Urinary bladder (tissue), 3 donors: ENCODE measurements at regions not wholly inside any gene's neighbourhood (a gene's known extent, or its start where the extent isn't known, plus 50 kb on each side); places are given as distances from the start of the nearest gene placed in this dataset.

ENCODE experiments used
- DNase-seq: peaks from one replicate; pipeline ENCODE4 v3.0.0-alpha.2; 2015; ENCODE audit errors: extremely low spot score
- H3K27ac ChIP-seq: one replicate; pipeline ENCODE4 v1.5.1; 2013; ENCODE audit warnings: low read depth, mild to moderate bottlenecking, moderate library complexity
- H3K36me3 ChIP-seq: one replicate; pipeline ENCODE4 v1.6.1; 2013; ENCODE audit warnings: mild to moderate bottlenecking, moderate library complexity; ENCODE audit not compliant: insufficient read depth
- H3K4me1 ChIP-seq: one replicate; pipeline ENCODE4 v1.6.1; 2013; ENCODE audit warnings: mild to moderate bottlenecking, moderate library complexity; ENCODE audit not compliant: insufficient read depth
- H3K4me3 ChIP-seq: one replicate; pipeline ENCODE4 v1.5.1; 2013; ENCODE audit warnings: low read depth, low read length
- WGBS: extraction: QIAGEN DNeasy Blood & Tissue Kit; methylation state at CpG from one replicate; pipeline ENCODE4 v1.1.7; 2013; 5-methylcytosine and 5-hydroxymethylcytosine counted together
- donor health status: healthy with polysubstance abuse.
- donor health status: healthy.

DNA sequence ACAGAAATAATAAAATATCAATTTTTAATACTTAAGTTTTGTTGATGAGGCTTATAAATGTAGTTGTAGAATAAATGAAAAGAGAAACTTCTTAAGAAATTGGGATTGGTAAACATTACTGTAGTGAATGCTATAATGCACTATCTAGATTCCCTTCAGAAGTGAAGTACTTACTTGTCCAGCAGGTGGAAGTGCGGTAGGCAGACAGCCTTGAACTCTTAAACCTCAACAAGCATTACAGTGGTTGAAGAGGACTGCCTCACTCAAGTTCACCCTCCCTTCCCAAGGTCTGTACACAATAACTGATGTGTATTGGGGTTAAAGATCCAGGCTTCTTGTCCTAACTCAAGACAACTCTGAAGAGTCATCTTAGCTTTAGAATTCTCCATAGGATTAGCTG is 931.0 kb upstream of the LRRTM1 start:
- Histone ChIP-seq H3K36me3 (no peaks in the 10 kb centered on the region), H3K4me3 (no peak overlapping the region), H3K4me1 (no peaks in the 10 kb centered on the region), H3K27ac (no peak overlapping the region)
- 90% methylated on average over 1 of the region's 1 CpG for WGBS
- DNase-seq: no peak

DNA sequence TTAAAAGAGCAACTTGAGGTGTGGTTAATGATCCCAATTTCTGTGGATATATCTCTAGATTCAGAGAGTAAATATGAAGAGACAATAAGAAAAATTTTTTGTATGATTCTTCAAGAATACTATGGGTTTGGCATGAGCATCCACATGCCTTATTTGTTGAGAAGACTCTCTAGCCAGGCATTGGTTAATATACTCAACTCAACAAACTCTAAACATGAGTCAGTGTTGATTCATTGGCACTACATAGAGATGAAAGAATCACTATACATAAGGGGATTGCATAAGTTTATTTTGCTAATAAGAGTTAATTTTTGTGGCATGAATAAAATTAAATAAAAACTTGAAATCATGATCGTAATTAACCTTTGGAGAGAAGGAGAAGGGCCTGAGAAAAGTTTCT is 930.2 kb upstream of the LRRTM1 start:
- H3K36me3 ChIP-seq: no peaks in the 10 kb centered on the region
- H3K27ac ChIP-seq: no peak overlapping the region
- H3K4me1 ChIP-seq: no peaks in the 10 kb centered on the region
- WGBS: 76% methylated on average over 1 of the region's 1 CpG
- no peak for DNase-seq
- no peak overlapping the region for H3K4me3 ChIP-seq

DNA sequence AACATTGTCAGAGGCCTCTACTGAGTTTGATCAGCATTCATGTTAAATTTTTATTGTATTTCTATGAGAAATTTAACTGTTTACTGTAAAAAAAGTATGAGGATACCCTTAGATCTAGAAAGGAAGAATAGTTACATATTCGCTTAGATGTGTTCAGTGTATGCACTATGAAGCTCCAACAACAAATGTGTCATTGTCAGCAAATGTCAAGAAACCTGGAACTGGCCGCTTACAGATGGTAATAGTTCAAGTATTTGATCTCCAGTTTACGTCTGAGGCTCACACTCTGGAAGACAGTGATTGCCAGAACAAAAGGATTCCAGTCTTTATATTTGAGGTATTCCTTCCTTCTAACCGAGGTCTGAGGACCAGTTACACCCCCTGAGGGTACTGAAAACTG is 921.2 kb upstream of the LRRTM1 start:
- WGBS: 65% methylated on average over 4 of the region's 4 CpGs
- Histone ChIP-seq H3K4me3 (no peak overlapping the region), H3K4me1 (no peaks in the 10 kb centered on the region), H3K27ac (no peak overlapping the region), H3K36me3 (no peaks in the 10 kb centered on the region)
- DNase-seq: no peak

DNA sequence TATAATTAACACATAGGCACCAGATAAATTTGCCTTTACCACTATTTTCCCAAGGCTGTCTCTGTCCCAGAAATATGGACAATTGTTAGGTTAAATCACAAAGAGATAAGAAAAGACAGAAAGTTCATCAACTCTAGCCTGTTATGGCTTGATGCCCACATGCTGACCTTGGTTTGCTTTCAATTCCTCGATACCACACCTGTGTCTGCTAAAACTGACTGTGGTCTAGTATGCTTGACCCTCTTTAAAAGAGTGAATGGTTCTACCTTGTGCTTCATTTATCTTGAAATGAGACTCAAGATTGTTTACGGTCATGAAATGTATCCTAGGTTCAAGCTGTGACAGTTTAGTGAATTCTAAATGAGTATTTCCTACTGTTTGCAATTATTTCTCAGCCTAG is 909.0 kb upstream of the LRRTM1 start:
- Histone ChIP-seq H3K4me1 (no peaks in the 10 kb centered on the region), H3K27ac (no peak overlapping the region), H3K36me3 (no peaks in the 10 kb centered on the region), H3K4me3 (no peak overlapping the region)
- WGBS: 80% methylated on average over 2 of the region's 2 CpGs
- no peak for DNase-seq

DNA sequence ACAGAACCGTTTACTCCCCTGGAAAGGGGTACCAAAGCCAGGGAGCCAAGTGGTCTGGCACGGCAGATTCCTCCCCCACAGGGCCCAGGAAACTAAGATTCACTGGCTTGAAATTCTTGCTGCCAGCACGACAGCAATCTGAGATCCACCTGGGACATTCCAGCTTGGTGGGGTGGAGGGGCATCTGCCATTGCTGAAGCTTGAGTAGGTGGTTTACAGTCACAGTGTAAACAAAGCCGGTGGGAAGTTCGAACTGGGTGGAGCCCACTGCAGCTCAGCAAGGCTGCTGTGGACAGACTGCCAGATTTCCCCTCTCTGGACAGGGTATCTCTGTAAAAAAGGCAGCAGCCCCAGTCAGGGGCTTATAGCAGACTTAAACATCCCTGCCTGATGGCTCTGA is 901.7 kb upstream of the LRRTM1 start:
- H3K36me3 ChIP-seq: no peaks in the 10 kb centered on the region
- no peaks in the 10 kb centered on the region for H3K4me1 ChIP-seq
- no peak for DNase-seq
- H3K4me3 ChIP-seq: no peak overlapping the region
- H3K27ac ChIP-seq: no peak overlapping the region
- WGBS: 50% methylated on average over 5 of the region's 5 CpGs

DNA sequence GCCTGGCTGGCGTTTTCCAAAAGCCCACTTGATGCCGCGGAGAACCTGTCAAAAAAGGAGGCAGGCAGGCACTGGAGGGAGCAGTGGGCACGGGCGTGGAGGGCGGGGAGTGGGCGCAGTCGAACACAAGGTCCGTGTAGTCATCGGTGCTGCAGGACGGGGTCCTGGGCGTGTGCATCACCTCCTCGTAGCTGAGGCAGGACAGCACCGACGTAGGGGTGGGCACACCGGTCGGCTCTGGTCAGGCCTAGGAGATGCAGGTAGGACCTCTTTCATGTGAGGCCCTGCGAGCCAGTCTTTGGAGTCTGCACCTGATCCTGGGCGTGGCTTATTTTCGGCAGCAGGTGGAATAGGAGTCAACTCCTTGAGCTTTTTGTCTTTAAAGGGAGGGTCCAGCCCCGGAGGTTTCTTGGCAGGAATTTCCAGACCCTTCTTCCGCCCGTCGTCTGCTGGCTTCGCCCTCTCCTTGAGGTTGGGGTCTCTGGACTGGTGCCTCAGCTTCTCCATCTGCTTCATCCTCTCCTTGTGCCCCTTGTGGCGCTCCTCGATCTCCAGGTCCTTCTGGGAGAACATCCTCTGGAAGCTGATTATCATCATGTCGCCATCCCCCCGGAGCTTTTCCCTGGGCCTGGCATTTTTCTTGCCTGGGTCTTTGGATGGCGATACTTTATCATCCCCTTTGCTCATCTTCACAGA is 892.5 kb upstream of the LRRTM1 start:
- WGBS: 96% methylated on average over 30 of the region's 30 CpGs

DNA sequence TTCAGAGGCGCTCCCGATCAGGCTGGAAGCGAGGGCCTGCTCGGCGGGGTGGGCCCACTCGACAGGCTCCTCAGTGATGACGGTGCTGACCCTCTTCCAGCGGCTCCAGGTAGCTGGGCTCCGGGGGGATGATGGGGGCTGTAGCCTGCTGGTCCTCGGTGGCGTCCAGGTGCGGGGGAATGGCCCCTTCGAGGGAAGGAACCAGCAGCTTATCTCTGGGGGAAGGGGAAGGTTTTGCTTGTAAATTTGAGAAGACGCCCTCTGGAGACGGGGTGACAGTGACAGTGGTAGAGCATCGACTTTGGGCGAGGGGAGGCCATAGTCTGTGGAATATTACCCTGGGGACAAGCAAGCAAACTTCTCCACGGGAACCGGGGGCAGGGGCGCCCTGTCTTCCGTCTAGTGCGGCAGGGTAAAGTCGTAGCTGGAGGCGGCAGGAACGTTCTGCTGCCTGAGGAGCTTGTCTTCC is 891.9 kb upstream of the LRRTM1 start:
- no peaks in the 10 kb centered on the region for H3K4me1 ChIP-seq
- no peak overlapping the region for H3K27ac ChIP-seq
- DNase-seq: no peak
- H3K36me3 ChIP-seq: no peaks in the 10 kb centered on the region
- no peak overlapping the region for H3K4me3 ChIP-seq
- WGBS: 95% methylated on average over 25 of the region's 25 CpGs

More for the DNA sequence above, 892.5 kb upstream of the LRRTM1 start:
- H3K4me1 ChIP-seq: no peaks in the 10 kb centered on the region
- no peak overlapping the region for H3K4me3 ChIP-seq
- no peaks in the 10 kb centered on the region for H3K36me3 ChIP-seq
- DNase-seq: no peak
- H3K27ac ChIP-seq: no peak overlapping the region

DNA sequence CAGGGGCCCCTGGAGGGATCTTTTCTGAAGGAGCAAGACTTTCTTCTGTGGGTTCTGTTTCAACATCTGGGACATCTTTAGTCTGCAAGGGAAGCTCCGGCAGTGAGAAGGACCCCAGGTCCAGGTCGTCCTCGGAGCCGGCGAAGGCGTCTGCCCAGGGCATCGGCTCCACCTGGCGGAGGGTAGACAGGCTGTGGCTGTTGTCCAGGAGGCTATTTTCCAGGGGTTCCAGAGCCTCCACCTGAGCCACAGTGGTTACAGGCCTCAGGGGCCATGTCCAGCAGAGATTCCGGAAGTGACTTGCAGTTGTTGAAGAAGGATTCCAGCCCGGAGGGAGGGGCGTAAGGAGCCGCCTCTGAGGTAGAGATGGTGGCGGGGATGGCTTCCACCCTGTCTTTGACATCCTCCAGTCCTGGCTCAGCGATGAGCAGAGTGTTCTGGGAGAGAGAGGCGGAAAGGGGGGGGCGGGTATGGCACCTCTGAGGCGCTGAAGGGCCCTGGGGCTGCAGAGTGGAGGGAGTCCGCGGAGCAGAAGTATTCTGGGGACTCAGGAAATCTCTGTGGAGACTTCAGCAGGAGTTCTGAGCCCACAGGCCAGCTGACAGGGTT is 891.3 kb upstream of the LRRTM1 start:
- no peak overlapping the region for H3K27ac ChIP-seq
- no peak for DNase-seq
- WGBS: 97% methylated on average over 19 of the region's 19 CpGs
- no peak overlapping the region for H3K4me3 ChIP-seq
- no peaks in the 10 kb centered on the region for H3K36me3 ChIP-seq
- H3K4me1 ChIP-seq: no peaks in the 10 kb centered on the region

DNA sequence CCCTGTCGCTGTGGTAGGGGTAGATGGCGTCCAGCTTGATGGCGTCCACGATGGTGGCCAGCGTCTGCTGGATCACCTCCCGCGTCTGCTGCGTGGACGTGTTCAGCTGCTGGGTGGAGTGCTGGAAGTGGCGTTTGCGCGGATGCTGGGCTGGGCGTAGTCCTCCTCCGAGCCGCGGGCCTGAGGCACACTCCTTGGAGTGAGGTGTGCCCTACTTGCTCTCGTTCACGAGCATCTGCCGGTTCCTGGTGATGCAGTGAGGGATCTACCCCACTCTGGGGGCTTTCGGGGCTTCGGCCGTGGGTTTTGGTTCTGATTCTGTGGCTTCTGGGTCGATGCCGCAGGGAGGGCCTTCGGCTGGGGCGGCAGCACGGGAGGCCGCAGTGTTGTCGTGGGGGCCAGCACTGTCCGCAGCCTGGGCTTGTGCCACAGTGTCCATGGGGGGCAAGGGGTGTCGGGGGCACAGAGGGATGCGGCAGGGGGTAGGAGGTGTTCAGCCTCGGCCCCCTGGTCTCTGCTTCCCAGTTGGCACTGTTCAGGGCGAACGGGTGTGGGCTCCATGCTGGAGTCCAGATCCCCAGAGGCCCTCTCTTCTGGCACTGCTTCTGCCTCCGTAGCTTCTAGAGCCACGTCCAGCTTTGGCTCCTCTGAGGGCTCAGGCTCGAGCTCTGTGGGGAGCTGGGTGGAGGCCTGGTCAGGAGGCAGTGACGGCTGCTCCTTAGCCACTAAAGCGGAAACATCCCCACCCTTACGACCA is 890.6 kb upstream of the LRRTM1 start:
- no peak overlapping the region for H3K4me3 ChIP-seq
- no peaks in the 10 kb centered on the region for H3K36me3 ChIP-seq
- H3K4me1 ChIP-seq: no peaks in the 10 kb centered on the region
- H3K27ac ChIP-seq: no peak overlapping the region
- WGBS: 91% methylated on average over 41 of the region's 41 CpGs
- DNase-seq: no peak

DNA sequence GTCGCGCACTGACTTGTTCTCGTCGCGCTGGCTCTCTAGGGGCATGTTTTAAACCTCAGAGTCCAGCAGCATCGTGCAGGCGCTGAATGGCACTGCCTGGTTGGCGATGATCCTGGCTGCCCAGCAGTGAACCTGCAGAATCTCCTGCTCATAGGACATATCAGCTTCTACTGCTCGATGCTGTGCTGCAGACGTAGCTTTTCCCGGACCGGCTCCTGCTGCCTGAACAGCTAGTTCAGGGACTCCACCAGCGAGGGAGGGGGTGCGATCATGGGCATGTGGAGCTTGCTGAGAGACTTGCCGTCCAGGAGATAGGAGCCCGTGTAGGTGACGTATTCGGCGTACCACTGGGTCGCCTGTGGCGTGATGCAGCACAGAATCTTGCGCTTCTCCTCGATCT is 890.0 kb upstream of the LRRTM1 start:
- H3K4me3 ChIP-seq: no peak overlapping the region
- no peaks in the 10 kb centered on the region for H3K36me3 ChIP-seq
- WGBS: 97% methylated on average over 23 of the region's 23 CpGs
- DNase-seq: no peak
- no peaks in the 10 kb centered on the region for H3K4me1 ChIP-seq
- no peak overlapping the region for H3K27ac ChIP-seq

DNA sequence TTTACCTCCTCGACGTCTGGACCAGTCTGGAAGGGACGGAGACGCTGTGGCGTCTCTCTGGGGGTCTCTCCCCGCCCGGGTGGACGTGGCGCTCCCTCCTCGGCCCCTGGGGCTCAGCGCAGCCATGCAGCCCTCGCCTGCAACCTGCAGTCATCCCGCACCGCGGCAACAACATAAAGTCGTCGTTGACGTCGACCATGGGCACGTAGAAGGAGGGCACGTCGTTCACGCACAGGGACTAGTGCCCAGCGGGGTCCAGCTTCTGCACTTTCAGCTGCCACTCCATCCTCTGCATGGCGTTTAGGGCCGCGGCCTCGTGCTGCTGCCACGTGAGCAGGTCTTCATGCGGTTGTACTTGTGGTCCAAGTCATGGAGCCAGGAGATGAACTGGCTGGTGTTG is 889.6 kb upstream of the LRRTM1 start:
- Histone ChIP-seq H3K27ac (no peak overlapping the region), H3K4me3 (no peak overlapping the region), H3K36me3 (no peaks in the 10 kb centered on the region), H3K4me1 (no peaks in the 10 kb centered on the region)
- WGBS: 93% methylated on average over 30 of the region's 30 CpGs
- DNase-seq: no peak

DNA sequence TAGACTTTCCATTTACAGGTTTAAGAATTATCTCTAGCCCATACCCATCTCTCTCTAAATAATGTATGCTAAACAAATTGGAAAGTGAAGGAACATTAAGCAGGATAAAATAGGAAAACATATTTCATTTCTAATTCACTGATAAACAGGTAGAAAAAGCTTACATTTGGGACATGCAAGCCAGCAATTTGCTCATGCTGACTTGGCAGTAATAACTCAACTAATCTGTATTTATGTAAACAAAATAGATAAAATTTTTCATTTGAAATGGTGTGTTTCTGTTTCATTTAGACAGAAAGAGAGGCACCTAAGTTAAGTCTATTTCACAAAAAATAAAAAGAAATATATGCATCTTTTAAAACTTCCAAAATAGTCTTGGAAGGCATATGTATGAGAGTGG is 877.3 kb upstream of the LRRTM1 start:
- no peak for DNase-seq
- Histone ChIP-seq H3K36me3 (no peaks in the 10 kb centered on the region), H3K4me1 (no peaks in the 10 kb centered on the region), H3K27ac (no peak overlapping the region), H3K4me3 (no peak overlapping the region)

DNA sequence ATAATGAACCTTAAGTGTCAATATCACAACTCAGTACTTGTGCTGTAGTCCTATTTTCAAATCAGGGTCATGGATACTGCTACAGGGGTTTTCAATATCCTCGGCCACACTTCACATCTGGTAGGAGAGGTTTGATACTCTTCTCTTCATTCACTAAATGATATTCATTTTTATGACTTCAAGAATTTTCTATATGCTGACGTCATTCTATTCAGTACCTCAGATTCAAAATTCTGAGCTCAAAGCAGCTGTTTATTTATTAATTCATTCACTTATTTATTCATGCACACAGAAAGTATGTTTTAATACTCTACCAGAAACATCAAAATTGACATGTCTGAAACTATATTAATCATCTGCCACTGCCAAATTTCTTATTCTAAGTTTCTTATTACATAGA is 866.9 kb upstream of the LRRTM1 start:
- DNase-seq: no peak
- H3K4me3 ChIP-seq: no peak overlapping the region
- 83% methylated on average over 2 of the region's 2 CpGs for WGBS
- H3K27ac ChIP-seq: no peak overlapping the region
- H3K36me3 ChIP-seq: no peaks in the 10 kb centered on the region
- no peaks in the 10 kb centered on the region for H3K4me1 ChIP-seq

DNA sequence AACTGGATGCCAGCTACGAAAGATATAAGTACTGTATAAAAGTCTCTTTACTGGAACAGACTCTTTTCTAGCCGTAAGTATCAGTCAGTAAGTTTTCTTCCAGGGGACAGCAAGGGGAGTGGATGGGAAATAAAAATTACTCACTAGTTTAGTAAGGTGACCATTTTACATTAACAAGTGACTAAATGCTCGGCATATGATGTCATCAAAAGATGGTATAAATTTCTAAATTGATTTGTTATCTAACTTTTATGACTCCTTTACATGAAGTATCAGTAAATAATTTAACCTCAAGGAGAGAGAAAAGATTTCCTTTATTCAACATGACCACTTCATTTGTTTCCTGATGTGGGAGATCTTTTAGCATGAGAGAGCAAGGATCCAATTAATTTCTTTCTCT is 859.0 kb upstream of the LRRTM1 start:
- H3K4me3 ChIP-seq: no peak overlapping the region
- DNase-seq: no peak
- WGBS: 76% methylated on average over 3 of the region's 3 CpGs
- no peaks in the 10 kb centered on the region for H3K36me3 ChIP-seq
- H3K4me1 ChIP-seq: no peaks in the 10 kb centered on the region
- no peak overlapping the region for H3K27ac ChIP-seq
